ENCODE measurements at regions not wholly inside any gene's neighbourhood (a gene's known extent, or its start where the extent isn't known, plus 50 kb on each side); places are given as distances from the start of the nearest gene placed in this dataset.
"Not testable (repeated sequence)": the region's sequence is repeated elsewhere in the genome, so short reads cannot be mapped to it uniquely, and the experiment has no call there.

- Histone ChIP-seq H2AFZ (no peak overlapping the region), H3K9ac (no peak overlapping the region), H3K4me3 (no peak overlapping the region), H3K27ac (no peak overlapping the region), H3K4me1 (ENCODE audit: insufficient read depth) (no peaks in the 10 kb centered on the region), H3K4me2 (ENCODE audit: unreplicated experiment) (no peak overlapping the region), H3K79me2 (ENCODE audit: insufficient read depth) (no peaks in the 10 kb centered on the region), H3F3A (ENCODE audit: insufficient read depth) (no peaks in the 10 kb centered on the region), H4K20me1 (ENCODE audit: insufficient read depth) (no peaks in the 10 kb centered on the region), H3K27me3 (replicated peaks; ENCODE audit: insufficient read depth) (no peaks in the 10 kb centered on the region), H3K36me3 (ENCODE audit: low read depth) (no peaks in the 10 kb centered on the region), H3K9me3 (ENCODE audit: low read depth) (no peaks in the 10 kb centered on the region), H3K9me2 (ENCODE audit: insufficient read depth) (no peaks in the 10 kb centered on the region)
- DNase-seq = no peak
- WGBS, 2 experiments (ENCODE audit: low coverage in 1 of 2, low lambda C conversion rate in 2 of 2, missing lambda C conversion rate in 2 of 2) = 17 to 24% methylated on average over 3 of the region's 3 CpGs
- no peak for TF ChIP-seq EZH2 (IDR thresholded peaks at IDR 0.05; ENCODE audit: insufficient read depth, poor library complexity, severe bottlenecking)
- no peak for TF ChIP-seq EZH2phosphoT487 (IDR thresholded peaks at IDR 0.05; ENCODE audit: insufficient read depth, low read depth)
- in situ Hi-C loops (cut with MboI) = no loop called here
These were observed 334.1 kb upstream of the MIS18BP1 start for GRCh38 chr14:45587142-45587541.

GRCh38 chr14:45559626-45560025, 306.6 kb upstream of the MIS18BP1 start:
- in situ Hi-C loops (cut with MboI) = no loop called here
- H3K36me3 ChIP-seq (ENCODE audit: low read depth) = no peaks in the 10 kb centered on the region
- no peak overlapping the region for H3K27ac ChIP-seq
- no peak overlapping the region for H3K4me3 ChIP-seq
- no peak overlapping the region for H2AFZ ChIP-seq
- H3K9ac ChIP-seq = no peak overlapping the region
- no peaks in the 10 kb centered on the region for H4K20me1 ChIP-seq (ENCODE audit: insufficient read depth)
- no peaks in the 10 kb centered on the region for H3K27me3 ChIP-seq (replicated peaks; ENCODE audit: insufficient read depth)
- H3K79me2 ChIP-seq (ENCODE audit: insufficient read depth) = no peaks in the 10 kb centered on the region
- no peaks in the 10 kb centered on the region for H3K9me2 ChIP-seq (ENCODE audit: insufficient read depth)
- no peak for TF ChIP-seq EZH2 (IDR thresholded peaks at IDR 0.05; ENCODE audit: insufficient read depth, poor library complexity, severe bottlenecking)
- TF ChIP-seq EZH2phosphoT487 (IDR thresholded peaks at IDR 0.05; ENCODE audit: insufficient read depth, low read depth) = no peak
- no peak overlapping the region for H3K4me2 ChIP-seq (ENCODE audit: unreplicated experiment)
- no peak for DNase-seq
- H3F3A ChIP-seq (ENCODE audit: insufficient read depth) = no peaks in the 10 kb centered on the region
- WGBS, 2 experiments (ENCODE audit: low coverage in 1 of 2, low lambda C conversion rate in 2 of 2, missing lambda C conversion rate in 2 of 2) = 16 to 21% methylated on average over 5 of the region's 5 CpGs
- no peaks in the 10 kb centered on the region for H3K4me1 ChIP-seq (ENCODE audit: insufficient read depth)
- no peaks in the 10 kb centered on the region for H3K9me3 ChIP-seq (ENCODE audit: low read depth)

DNA sequence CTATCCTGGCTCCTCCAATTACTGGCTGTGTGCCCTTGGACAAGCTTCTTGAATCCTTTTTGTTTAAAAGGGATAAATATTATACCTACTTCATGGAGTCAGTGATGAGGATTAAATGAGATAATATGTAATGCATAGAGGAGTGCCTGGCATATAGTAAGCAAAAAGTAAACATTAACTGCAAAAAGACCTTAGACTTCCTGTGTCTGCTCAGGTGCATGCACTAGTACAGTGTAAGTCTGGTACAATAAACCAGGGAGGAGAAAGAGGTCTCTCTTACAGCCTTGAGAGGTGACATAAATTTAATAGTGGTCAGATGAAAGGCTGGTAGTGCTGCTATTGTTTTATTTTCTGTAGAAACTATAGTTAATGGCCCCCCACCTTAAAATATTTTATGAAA, 305.2 kb upstream of the MIS18BP1 start:
- H3F3A ChIP-seq (ENCODE audit: insufficient read depth) = no peaks in the 10 kb centered on the region
- TF ChIP-seq EZH2phosphoT487 (IDR thresholded peaks at IDR 0.05; ENCODE audit: insufficient read depth, low read depth) (no peak), EZH2 (IDR thresholded peaks at IDR 0.05; ENCODE audit: insufficient read depth, poor library complexity, severe bottlenecking) (no peak)
- H3K79me2 ChIP-seq (ENCODE audit: insufficient read depth) = no peaks in the 10 kb centered on the region
- no peak overlapping the region for H3K4me3 ChIP-seq
- no peaks in the 10 kb centered on the region for H3K9me2 ChIP-seq (ENCODE audit: insufficient read depth)
- no peaks in the 10 kb centered on the region for H3K4me1 ChIP-seq (ENCODE audit: insufficient read depth)
- H3K9ac ChIP-seq = no peak overlapping the region
- no peaks in the 10 kb centered on the region for H3K9me3 ChIP-seq (ENCODE audit: low read depth)
- DNase-seq = no peak
- in situ Hi-C loops (cut with MboI) = no loop called here
- no peaks in the 10 kb centered on the region for H3K36me3 ChIP-seq (ENCODE audit: low read depth)
- no peak overlapping the region for H3K27ac ChIP-seq
- no peaks in the 10 kb centered on the region for H3K27me3 ChIP-seq (replicated peaks; ENCODE audit: insufficient read depth)
- no peaks in the 10 kb centered on the region for H4K20me1 ChIP-seq (ENCODE audit: insufficient read depth)
- no peak overlapping the region for H2AFZ ChIP-seq
- H3K4me2 ChIP-seq (ENCODE audit: unreplicated experiment) = no peak overlapping the region

GRCh38 chr14:45553981-45554380, 301.0 kb upstream of the MIS18BP1 start:
- H3K9ac ChIP-seq = no peak overlapping the region
- WGBS, 2 experiments (ENCODE audit: low coverage in 1 of 2, low lambda C conversion rate in 2 of 2, missing lambda C conversion rate in 2 of 2) = 50 to 59% methylated on average over 1 of the region's 1 CpG
- no peak for DNase-seq
- H3K79me2 ChIP-seq (ENCODE audit: insufficient read depth) = no peaks in the 10 kb centered on the region
- H4K20me1 ChIP-seq (ENCODE audit: insufficient read depth) = no peaks in the 10 kb centered on the region
- no peak for TF ChIP-seq EZH2 (IDR thresholded peaks at IDR 0.05; ENCODE audit: insufficient read depth, poor library complexity, severe bottlenecking)
- TF ChIP-seq EZH2phosphoT487 (IDR thresholded peaks at IDR 0.05; ENCODE audit: insufficient read depth, low read depth) = no peak
- H3K27ac ChIP-seq = no peak overlapping the region
- H3K9me2 ChIP-seq (ENCODE audit: insufficient read depth) = no peaks in the 10 kb centered on the region
- in situ Hi-C loops (cut with MboI) = no loop called here
- no peaks in the 10 kb centered on the region for H3K27me3 ChIP-seq (replicated peaks; ENCODE audit: insufficient read depth)
- no peak overlapping the region for H3K4me3 ChIP-seq
- H3K4me2 ChIP-seq (ENCODE audit: unreplicated experiment) = no peak overlapping the region
- no peaks in the 10 kb centered on the region for H3K36me3 ChIP-seq (ENCODE audit: low read depth)
- H3K9me3 ChIP-seq (ENCODE audit: low read depth) = no peaks in the 10 kb centered on the region
- H3F3A ChIP-seq (ENCODE audit: insufficient read depth) = no peaks in the 10 kb centered on the region
- H3K4me1 ChIP-seq (ENCODE audit: insufficient read depth) = no peaks in the 10 kb centered on the region
- H2AFZ ChIP-seq = no peak overlapping the region

- DNase-seq; H3K9me3 ChIP-seq (ENCODE audit: low read depth); H3K9me2 ChIP-seq (ENCODE audit: insufficient read depth); H2AFZ ChIP-seq; in situ Hi-C loops (cut with MboI); H3K79me2 ChIP-seq (ENCODE audit: insufficient read depth); H3K4me3 ChIP-seq; H3K4me1 ChIP-seq (ENCODE audit: insufficient read depth); H3K4me2 ChIP-seq (ENCODE audit: unreplicated experiment); H3K36me3 ChIP-seq (ENCODE audit: low read depth); H3K27me3 ChIP-seq (replicated peaks; ENCODE audit: insufficient read depth); H3F3A ChIP-seq (ENCODE audit: insufficient read depth); H3K27ac ChIP-seq; H4K20me1 ChIP-seq (ENCODE audit: insufficient read depth); H3K9ac ChIP-seq: not testable (repeated sequence)
- WGBS, 2 experiments (ENCODE audit: low coverage in 1 of 2, low lambda C conversion rate in 2 of 2, missing lambda C conversion rate in 2 of 2) = 23 to 24% methylated on average over 16 of the region's 16 CpGs
These were observed 298.3 kb upstream of the MIS18BP1 start for GRCh38 chr14:45551240-45551820.
